Stomach (tissue), 4 donors: ENCODE measurements at regions not wholly inside any gene's neighbourhood (a gene's known extent, or its start where the extent isn't known, plus 50 kb on each side); places are given as distances from the start of the nearest gene placed in this dataset.

ENCODE experiments used
- EP300 ChIP-seq: sonication (generic); formaldehyde crosslinking; IDR thresholded peaks from one replicate; pipeline ENCODE4 v1.6.1; 2017; ENCODE audit warnings: antibody characterized with exemption
- POLR2A ChIP-seq, 4 donors: fragments of 450-650 bp; IDR thresholded peaks; one replicate each; pipeline ENCODE4 v1.6.1; 2016; ENCODE audit warnings: antibody characterized with exemption in 4 of 4, control low read depth in 2 of 4, mild to moderate bottlenecking in 1 of 4, moderate library complexity in 1 of 4
- POLR2AphosphoS5 ChIP-seq, 3 donors: sonication (generic); formaldehyde crosslinking; IDR thresholded peaks; one replicate each; pipeline ENCODE4 v1.6.1; 2016; ENCODE audit warnings: antibody characterized with exemption in 3 of 3
- TF ChIP-seq, protein P1 (sequence below), 7 experiments: fragments of 450-650 bp in 4 of 7; fragments of 200-600 bp in 3 of 7; sonication (generic) in 3 of 7; IDR thresholded peaks; one replicate each; pipeline ENCODE4 v1.5.1; 2016 to 2019; ENCODE audit warnings: antibody characterized with exemption in 7 of 7, control low read depth in 2 of 7, mild to moderate bottlenecking in 1 of 7

DNA sequence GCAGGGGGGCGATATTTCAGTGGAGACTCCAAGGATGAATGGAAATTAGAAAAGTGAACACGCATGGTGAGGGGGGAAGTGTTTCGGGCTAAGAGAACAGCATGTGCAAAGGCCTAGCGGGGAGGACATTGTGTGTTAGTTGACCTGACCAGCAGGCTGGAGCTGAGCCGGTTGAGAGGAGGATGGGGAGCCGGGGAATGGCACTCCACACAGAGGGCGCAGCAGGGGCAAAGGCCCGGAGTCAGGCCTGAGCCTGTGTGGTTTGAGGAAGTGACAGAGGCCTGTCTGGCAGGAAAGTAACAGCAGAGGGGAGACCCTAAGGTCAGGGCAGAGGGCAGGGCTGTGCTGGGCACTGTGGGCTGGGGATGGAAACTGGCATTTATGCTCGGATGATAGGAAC, 83.2 kb upstream of the ZNF479 start:
- TF ChIP-seq POLR2A (IDR thresholded peaks at IDR 0.05) (no peak), POLR2AphosphoS5 (IDR thresholded peaks at IDR 0.05) (no peak), EP300 (no peak)
- TF ChIP-seq, protein P1, sequence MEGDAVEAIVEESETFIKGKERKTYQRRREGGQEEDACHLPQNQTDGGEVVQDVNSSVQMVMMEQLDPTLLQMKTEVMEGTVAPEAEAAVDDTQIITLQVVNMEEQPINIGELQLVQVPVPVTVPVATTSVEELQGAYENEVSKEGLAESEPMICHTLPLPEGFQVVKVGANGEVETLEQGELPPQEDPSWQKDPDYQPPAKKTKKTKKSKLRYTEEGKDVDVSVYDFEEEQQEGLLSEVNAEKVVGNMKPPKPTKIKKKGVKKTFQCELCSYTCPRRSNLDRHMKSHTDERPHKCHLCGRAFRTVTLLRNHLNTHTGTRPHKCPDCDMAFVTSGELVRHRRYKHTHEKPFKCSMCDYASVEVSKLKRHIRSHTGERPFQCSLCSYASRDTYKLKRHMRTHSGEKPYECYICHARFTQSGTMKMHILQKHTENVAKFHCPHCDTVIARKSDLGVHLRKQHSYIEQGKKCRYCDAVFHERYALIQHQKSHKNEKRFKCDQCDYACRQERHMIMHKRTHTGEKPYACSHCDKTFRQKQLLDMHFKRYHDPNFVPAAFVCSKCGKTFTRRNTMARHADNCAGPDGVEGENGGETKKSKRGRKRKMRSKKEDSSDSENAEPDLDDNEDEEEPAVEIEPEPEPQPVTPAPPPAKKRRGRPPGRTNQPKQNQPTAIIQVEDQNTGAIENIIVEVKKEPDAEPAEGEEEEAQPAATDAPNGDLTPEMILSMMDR (IDR thresholded peaks at IDR 0.05): no peak
